HEK293 (cell line): ENCODE measurements at regions not wholly inside any gene's neighbourhood (a gene's known extent, or its start where the extent isn't known, plus 50 kb on each side); places are given as distances from the start of the nearest gene placed in this dataset.

Experiments
- CTCF ChIA-PET: fragments of 350-600 bp; formaldehyde crosslinking; extraction: SDS; loops from one replicate; lab custom pipeline; 2021; ENCODE audit warnings: antibody characterized with exemption; lab: Yijun Ruan, JAX
- POLR2A ChIA-PET: fragments of 300-600 bp; formaldehyde crosslinking; extraction: SDS; loops from one replicate; lab custom pipeline; 2020; ENCODE audit warnings: antibody characterized with exemption, inconsistent platforms; lab: Yijun Ruan, JAX
- H3K27ac ChIP-seq: fragments of 200-500 bp; sonication (Bioruptor generic); 2 replicates; pipeline ENCODE4 v1.5.1; 2014; ENCODE audit warnings: low read depth, low read length, control low read depth, inconsistent platforms; ENCODE audit errors: extremely low read depth
- H3K36me3 ChIP-seq, 2 experiments: fragments of 200-500 bp in 1 of 2; sonication (Bioruptor generic) in 1 of 2; 1 replicate in 1 of 2; 2 replicates in 1 of 2; pipeline ENCODE4 v1.5.1; 2014 to 2017; ENCODE audit warnings: inconsistent platforms in 2 of 2, low read length in 2 of 2; ENCODE audit not compliant: control insufficient read depth in 2 of 2, insufficient read depth in 1 of 2
- H3K4me1 ChIP-seq: fragments of 200-500 bp; sonication (Bioruptor generic); 2 replicates; pipeline ENCODE4 v1.5.1; 2014; ENCODE audit warnings: mild to moderate bottlenecking, low read length, inconsistent platforms; ENCODE audit not compliant: control insufficient read depth, insufficient read depth
- H3K4me3 ChIP-seq: 2 replicates; pipeline ENCODE4 v1.5.1; 2011; ENCODE audit warnings: low read depth, mild to moderate bottlenecking, control low read depth, low read length, moderate library complexity
- H3K9me3 ChIP-seq: fragments of 200-500 bp; sonication (Bioruptor generic); 2 replicates; pipeline ENCODE4 v1.5.1; 2014; ENCODE audit warnings: low read depth, low read length, inconsistent platforms; ENCODE audit not compliant: control insufficient read depth, insufficient read depth
- AEBP2 ChIP-seq: fragments of 450-650 bp; formaldehyde crosslinking; IDR thresholded peaks from 2 replicates; pipeline ENCODE4 v1.5.1; 2016; ENCODE audit warnings: missing biosample characterization, missing genetic modification characterization, borderline replicate concordance
- ELK4 ChIP-seq: IDR thresholded peaks from 2 replicates; pipeline ENCODE4 v1.6.1; 2011; ENCODE audit warnings: mild to moderate bottlenecking, low read depth, low read length, borderline replicate concordance
- HIC1 ChIP-seq: fragments of 450-650 bp; formaldehyde crosslinking; IDR thresholded peaks from 2 replicates; pipeline ENCODE4 v1.5.1; 2016; ENCODE audit warnings: missing biosample characterization, missing genetic modification characterization
- MEIS1 ChIP-seq: sonication (generic); formaldehyde crosslinking; IDR thresholded peaks from 2 replicates; pipeline ENCODE4 v1.8.1; 2022; ENCODE audit warnings: missing genetic modification reagents, mild to moderate bottlenecking, borderline replicate concordance
- MYNN ChIP-seq: fragments of 450-650 bp; formaldehyde crosslinking; IDR thresholded peaks from 2 replicates; pipeline ENCODE4 v1.5.1; 2016; ENCODE audit warnings: missing biosample characterization, missing genetic modification characterization, borderline replicate concordance
- OVOL3 ChIP-seq: fragments of 450-650 bp; formaldehyde crosslinking; IDR thresholded peaks from 2 replicates; pipeline ENCODE4 v1.5.1; 2016; ENCODE audit warnings: missing biosample characterization, missing genetic modification characterization
- REPIN1 ChIP-seq: fragments of 450-650 bp; formaldehyde crosslinking; IDR thresholded peaks from 2 replicates; pipeline ENCODE4 v1.5.1; 2017; ENCODE audit warnings: missing biosample characterization, missing genetic modification characterization, low read depth
- SP7 ChIP-seq: fragments of 450-650 bp; formaldehyde crosslinking; IDR thresholded peaks from 2 replicates; pipeline ENCODE4 v1.5.1; 2016; ENCODE audit warnings: missing biosample characterization, missing genetic modification characterization
- ZBTB7A ChIP-seq: fragments of 450-650 bp; formaldehyde crosslinking; IDR thresholded peaks from 2 replicates; pipeline ENCODE4 v1.5.1; 2016; ENCODE audit warnings: low read depth, missing biosample characterization, missing genetic modification characterization
- ZFP3 ChIP-seq: fragments of 450-650 bp; formaldehyde crosslinking; IDR thresholded peaks from 2 replicates; pipeline ENCODE4 v1.5.1; 2016; ENCODE audit warnings: low read depth, missing biosample characterization, missing genetic modification characterization
- ZFP69B ChIP-seq: fragments of 450-650 bp; formaldehyde crosslinking; IDR thresholded peaks from 2 replicates; pipeline ENCODE4 v1.5.1; 2016; ENCODE audit warnings: missing biosample characterization, missing genetic modification characterization
- ZNF114 ChIP-seq: fragments of 450-650 bp; formaldehyde crosslinking; IDR thresholded peaks from 2 replicates; pipeline ENCODE4 v1.5.0; 2017; ENCODE audit warnings: missing biosample characterization, missing genetic modification characterization
- ZNF146 ChIP-seq: fragments of 450-650 bp; formaldehyde crosslinking; IDR thresholded peaks from 2 replicates; pipeline ENCODE4 v1.5.1; 2016; ENCODE audit warnings: missing biosample characterization, missing genetic modification characterization
- ZNF169 ChIP-seq: fragments of 450-650 bp; formaldehyde crosslinking; IDR thresholded peaks from 2 replicates; pipeline ENCODE4 v1.5.1; 2016; ENCODE audit warnings: missing biosample characterization, missing genetic modification characterization
- ZNF175 ChIP-seq: fragments of 450-650 bp; formaldehyde crosslinking; IDR thresholded peaks from 2 replicates; pipeline ENCODE4 v1.5.1; 2016; ENCODE audit warnings: missing biosample characterization, missing genetic modification characterization
- ZNF214 ChIP-seq: fragments of 450-650 bp; formaldehyde crosslinking; IDR thresholded peaks from 2 replicates; pipeline ENCODE4 v1.5.1; 2017; ENCODE audit warnings: missing biosample characterization, mild to moderate bottlenecking, missing genetic modification characterization, borderline replicate concordance
- ZNF23 ChIP-seq: fragments of 450-650 bp; formaldehyde crosslinking; IDR thresholded peaks from 2 replicates; pipeline ENCODE4 v1.5.1; 2016; ENCODE audit warnings: missing biosample characterization, missing genetic modification characterization, borderline replicate concordance
- ZNF341 ChIP-seq: fragments of 450-650 bp; formaldehyde crosslinking; IDR thresholded peaks from 2 replicates; pipeline ENCODE4; 2016; ENCODE audit warnings: low read depth, missing biosample characterization, missing genetic modification characterization
- ZNF350 ChIP-seq: fragments of 450-650 bp; formaldehyde crosslinking; IDR thresholded peaks from 2 replicates; pipeline ENCODE4 v1.5.0; 2017; ENCODE audit warnings: missing biosample characterization, mild to moderate bottlenecking, missing genetic modification characterization
- ZNF391 ChIP-seq: fragments of 450-650 bp; formaldehyde crosslinking; IDR thresholded peaks from 2 replicates; pipeline ENCODE4 v1.5.1; 2016; ENCODE audit warnings: low read depth, missing biosample characterization, missing genetic modification characterization, borderline replicate concordance
- ZNF513 ChIP-seq: fragments of 450-650 bp; IDR thresholded peaks from 2 replicates; pipeline ENCODE4 v1.5.1; 2018; ENCODE audit warnings: missing biosample characterization, missing genetic modification characterization
- ZNF521 ChIP-seq: fragments of 450-650 bp; formaldehyde crosslinking; IDR thresholded peaks from 2 replicates; pipeline ENCODE4 v1.5.1; 2017; ENCODE audit warnings: missing biosample characterization, mild to moderate bottlenecking, missing genetic modification characterization
- ZNF544 ChIP-seq: fragments of 450-650 bp; formaldehyde crosslinking; IDR thresholded peaks from 2 replicates; pipeline ENCODE4 v1.5.0; 2017; ENCODE audit warnings: missing biosample characterization, missing genetic modification characterization
- ZNF560 ChIP-seq: fragments of 450-650 bp; formaldehyde crosslinking; IDR thresholded peaks from 2 replicates; pipeline ENCODE4 v1.5.1; 2017; ENCODE audit warnings: missing biosample characterization, missing genetic modification characterization, borderline replicate concordance
- ZNF621 ChIP-seq: fragments of 450-650 bp; formaldehyde crosslinking; IDR thresholded peaks from 2 replicates; pipeline ENCODE4 v1.5.1; 2017; ENCODE audit warnings: missing biosample characterization, missing genetic modification characterization
- ZNF629 ChIP-seq: fragments of 450-650 bp; formaldehyde crosslinking; IDR thresholded peaks from 2 replicates; pipeline ENCODE4 v1.5.1; 2017; ENCODE audit warnings: missing biosample characterization, missing genetic modification characterization
- ZNF639 ChIP-seq: fragments of 450-650 bp; formaldehyde crosslinking; IDR thresholded peaks from 2 replicates; pipeline ENCODE4 v1.5.1; 2016; ENCODE audit warnings: missing biosample characterization, missing genetic modification characterization
- ZNF768 ChIP-seq: fragments of 450-650 bp; formaldehyde crosslinking; IDR thresholded peaks from 2 replicates; pipeline ENCODE4 v1.5.1; 2018; ENCODE audit warnings: missing biosample characterization, mild to moderate bottlenecking, missing genetic modification characterization
- ZNF777 ChIP-seq: fragments of 450-650 bp; formaldehyde crosslinking; IDR thresholded peaks from 2 replicates; pipeline ENCODE4 v1.5.1; 2017; ENCODE audit warnings: missing biosample characterization, missing genetic modification characterization, borderline replicate concordance
- ZSCAN16 ChIP-seq: fragments of 450-650 bp; formaldehyde crosslinking; IDR thresholded peaks from 2 replicates; pipeline ENCODE4 v1.5.1; 2016; ENCODE audit warnings: missing biosample characterization, missing genetic modification characterization

GRCh38 chr12:24020397-24021163 lies 71.1 kb upstream of the SOX5 start:
- TF ChIP-seq ZNF23 (no peak), ZNF513 (tag by site-specific recombination) (no peak), ELK4 (no peak), ZNF629 (no peak), MYNN (tag by site-specific recombination) (no peak), ZSCAN16 (tag by site-specific recombination) (no peak), SP7 (tag by site-specific recombination) (no peak), ZNF777 (tag by site-specific recombination) (no peak), OVOL3 (no peak), ZFP69B (no peak), ZFP3 (tag by site-specific recombination) (no peak), ZNF175 (tag by site-specific recombination) (no peak), ZNF341 (tag by site-specific recombination) (no peak), ZNF639 (tag by site-specific recombination) (no peak), ZNF169 (tag by site-specific recombination) (no peak), ZNF521 (no peak), ZNF768 (no peak), ZBTB7A (tag by site-specific recombination) (no peak), ZNF350 (tag by site-specific recombination) (no peak)
- Histone ChIP-seq H3K27ac (no peak overlapping the region), H3K9me3 (no peaks in the 10 kb centered on the region), H3K36me3 (no peaks in the 10 kb centered on the region), H3K4me1 (peaks cover 3% of the 10 kb centered on the region; the same call in 1 of the 2 replicates), H3K4me3 (no peak overlapping the region)
- CTCF ChIA-PET, result no interaction called here
- POLR2A ChIA-PET, result no interaction called here

GRCh38 chr12:24015833-24016160 lies 66.3 kb upstream of the SOX5 start:
- H3K4me3 ChIP-seq, result no peak overlapping the region
- H3K36me3 ChIP-seq, result no peaks in the 10 kb centered on the region
- no peaks in the 10 kb centered on the region for H3K4me1 ChIP-seq
- CTCF ChIA-PET, result interaction anchor here (0.6 to 0.7 kb wide), 2 partner anchors 10 to 348 kb away, joined by 3 read pairs; no protein-coding TSS in a partner anchor
- H3K27ac ChIP-seq, result no peak overlapping the region
- no peaks in the 10 kb centered on the region for H3K9me3 ChIP-seq
- POLR2A ChIA-PET, result no interaction called here
- TF ChIP-seq ZNF544 (tag by site-specific recombination) (no peak), ZNF114 (tag by site-specific recombination) (no peak), ZNF621 (no peak), MEIS1 (no peak), REPIN1 (tag by site-specific recombination) (no peak), ZNF391 (tag by site-specific recombination) (no peak), AEBP2 (tag by site-specific recombination) (no peak), ZSCAN16 (tag by site-specific recombination) (no peak), ZNF214 (tag by site-specific recombination) (no peak), ZNF560 (tag by site-specific recombination) (no peak), HIC1 (tag by site-specific recombination) (no peak), ZNF146 (no peak)
